ENCODE measurements at regions not wholly inside any gene's neighbourhood (a gene's known extent, or its start where the extent isn't known, plus 50 kb on each side); places are given as distances from the start of the nearest gene placed in this dataset.

DNA sequence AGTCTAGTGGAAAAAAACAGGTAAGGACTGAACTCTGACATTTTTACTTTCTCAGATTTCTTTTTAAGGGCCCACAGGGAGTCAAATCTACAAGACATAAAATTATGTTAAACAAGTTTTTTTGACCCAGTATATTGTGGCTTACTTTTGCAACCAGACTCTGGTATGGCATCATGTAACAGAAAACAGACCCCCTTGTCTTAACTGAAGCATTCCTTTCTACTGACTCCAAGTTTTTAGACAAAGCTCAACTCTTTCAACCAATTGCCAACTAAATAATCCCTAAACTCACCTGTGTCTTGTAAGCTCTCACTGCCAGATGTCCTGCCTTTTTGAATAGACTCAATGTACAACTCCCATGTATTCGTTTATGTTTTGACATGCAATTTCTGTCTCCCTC, 64.3 kb downstream of the FASLG start:
- Histone ChIP-seq H4K20me1 (ENCODE audit: low read depth) (no peaks in the 10 kb centered on the region), H3K79me2 (ENCODE audit: low read depth) (no peaks in the 10 kb centered on the region), H3F3A (ENCODE audit: low read depth) (peaks cover 9% of the 10 kb centered on the region), H3K4me2 (no peak overlapping the region), H3K9ac (no peak overlapping the region), H3K36me3 (no peaks in the 10 kb centered on the region), H3K9me3 (ENCODE audit: low read depth) (no peaks in the 10 kb centered on the region), H3K27ac (no peak overlapping the region), H3K4me3 (no peak overlapping the region), H2AFZ (replicated peaks) (no peak overlapping the region), H3K27me3 (no peaks in the 10 kb centered on the region), H3K4me1 (peaks cover 12% of the 10 kb centered on the region)
- Mint-ChIP-seq H3K4me3 (no peak overlapping the region), H3K9me3 (peaks cover 5% of the 10 kb centered on the region), H3K4me1 (peaks cover 5% of the 10 kb centered on the region), H3K36me3 (no peaks in the 10 kb centered on the region), H3K27me3 (ENCODE audit: insufficient read depth, low read depth) (no peaks in the 10 kb centered on the region), H3K27ac (no peak overlapping the region)
- no peak for DNase-seq (ENCODE audit: low spot score)
- TF ChIP-seq, protein P1, sequence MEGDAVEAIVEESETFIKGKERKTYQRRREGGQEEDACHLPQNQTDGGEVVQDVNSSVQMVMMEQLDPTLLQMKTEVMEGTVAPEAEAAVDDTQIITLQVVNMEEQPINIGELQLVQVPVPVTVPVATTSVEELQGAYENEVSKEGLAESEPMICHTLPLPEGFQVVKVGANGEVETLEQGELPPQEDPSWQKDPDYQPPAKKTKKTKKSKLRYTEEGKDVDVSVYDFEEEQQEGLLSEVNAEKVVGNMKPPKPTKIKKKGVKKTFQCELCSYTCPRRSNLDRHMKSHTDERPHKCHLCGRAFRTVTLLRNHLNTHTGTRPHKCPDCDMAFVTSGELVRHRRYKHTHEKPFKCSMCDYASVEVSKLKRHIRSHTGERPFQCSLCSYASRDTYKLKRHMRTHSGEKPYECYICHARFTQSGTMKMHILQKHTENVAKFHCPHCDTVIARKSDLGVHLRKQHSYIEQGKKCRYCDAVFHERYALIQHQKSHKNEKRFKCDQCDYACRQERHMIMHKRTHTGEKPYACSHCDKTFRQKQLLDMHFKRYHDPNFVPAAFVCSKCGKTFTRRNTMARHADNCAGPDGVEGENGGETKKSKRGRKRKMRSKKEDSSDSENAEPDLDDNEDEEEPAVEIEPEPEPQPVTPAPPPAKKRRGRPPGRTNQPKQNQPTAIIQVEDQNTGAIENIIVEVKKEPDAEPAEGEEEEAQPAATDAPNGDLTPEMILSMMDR (IDR thresholded peaks at IDR 0.05): no peak
- TF ChIP-seq EZH2phosphoT487 (IDR thresholded peaks at IDR 0.05): no peak
- no peak for TF ChIP-seq EZH2 (IDR thresholded peaks at IDR 0.05)

DNA sequence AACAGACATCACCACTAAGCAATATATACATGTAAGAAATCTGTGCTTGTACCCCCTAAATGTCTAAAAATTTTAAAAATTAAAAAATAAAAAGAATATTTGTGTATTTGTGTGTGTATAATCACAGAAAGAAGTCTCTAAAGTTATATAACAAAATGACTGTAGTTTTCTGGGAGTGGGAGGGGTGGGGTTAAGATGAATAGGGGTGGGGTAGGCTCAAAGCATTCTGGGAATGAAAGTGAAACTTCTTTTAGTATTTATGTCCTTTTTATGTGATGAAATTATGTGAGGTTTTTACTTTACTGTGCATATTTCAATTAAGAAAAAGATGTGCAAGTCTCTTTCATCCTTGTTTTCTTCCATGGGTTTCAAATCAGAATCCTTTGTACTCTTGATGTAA, 65.3 kb downstream of the FASLG start:
- no peaks in the 10 kb centered on the region for H3K27me3 Mint-ChIP-seq (ENCODE audit: insufficient read depth, low read depth)
- Histone ChIP-seq H3K4me3 (no peak overlapping the region), H3K27me3 (no peaks in the 10 kb centered on the region), H3K27ac (no peak overlapping the region), H3K4me2 (no peak overlapping the region), H3K4me1 (peaks cover 12% of the 10 kb centered on the region), H3K79me2 (ENCODE audit: low read depth) (no peaks in the 10 kb centered on the region), H4K20me1 (ENCODE audit: low read depth) (no peaks in the 10 kb centered on the region), H3K9me3 (ENCODE audit: low read depth) (peaks cover 8% of the 10 kb centered on the region), H3F3A (ENCODE audit: low read depth) (peaks cover 9% of the 10 kb centered on the region), H3K9ac (no peak overlapping the region), H2AFZ (replicated peaks) (no peak overlapping the region), H3K36me3 (no peaks in the 10 kb centered on the region)
- no peak overlapping the region for H3K4me3 Mint-ChIP-seq
- H3K4me1 Mint-ChIP-seq: peaks cover 5% of the 10 kb centered on the region
- no peak for DNase-seq (ENCODE audit: low spot score)
- peaks cover 9% of the 10 kb centered on the region for H3K9me3 Mint-ChIP-seq
- H3K36me3 Mint-ChIP-seq: no peaks in the 10 kb centered on the region
- TF ChIP-seq, protein P1 (IDR thresholded peaks at IDR 0.05): no peak
- TF ChIP-seq EZH2 (IDR thresholded peaks at IDR 0.05) (no peak), EZH2phosphoT487 (IDR thresholded peaks at IDR 0.05) (no peak)
- H3K27ac Mint-ChIP-seq: no peak overlapping the region

DNA sequence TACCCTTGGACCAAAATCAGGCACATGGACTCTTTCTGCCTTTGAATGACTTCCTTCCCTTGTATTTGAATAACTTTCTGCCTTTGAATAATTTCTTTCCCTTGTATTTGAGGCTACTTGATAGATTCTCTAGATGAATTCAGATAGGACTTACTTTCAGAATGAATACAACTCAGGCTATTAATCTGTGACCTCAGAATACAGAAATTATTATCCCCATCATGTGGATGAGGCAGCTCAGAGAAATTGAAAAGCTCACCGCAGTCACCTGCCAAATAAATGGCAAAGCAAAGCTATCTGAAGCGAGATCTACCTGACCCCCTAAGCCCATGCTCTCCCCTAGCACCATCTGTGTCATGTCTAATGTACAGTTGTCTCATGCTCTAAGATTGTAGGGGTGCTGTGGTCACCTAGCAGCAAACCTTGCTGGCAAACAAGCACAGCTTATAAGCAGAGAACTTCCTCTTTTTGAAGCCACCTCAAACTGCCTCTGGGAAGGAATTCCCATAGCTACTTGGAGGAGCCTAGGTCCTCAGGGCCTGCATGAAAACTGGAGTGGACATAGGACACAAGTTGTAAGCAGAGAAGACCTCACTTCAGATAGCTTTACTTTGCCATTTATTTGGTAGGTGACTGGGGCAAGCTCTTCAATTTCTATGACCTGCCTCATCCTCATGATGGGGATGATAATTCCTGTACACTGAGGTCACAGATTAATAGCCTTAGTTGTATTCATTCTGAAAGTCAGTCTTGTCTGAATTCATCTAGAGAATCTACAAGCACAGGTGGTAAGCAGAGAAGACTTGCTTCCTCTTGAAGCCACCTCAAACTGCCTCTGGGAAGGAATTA, 66.1 kb downstream of the FASLG start:
- TF ChIP-seq, protein P1 (IDR thresholded peaks at IDR 0.05): no peak
- TF ChIP-seq EZH2phosphoT487 (IDR thresholded peaks at IDR 0.05): no peak
- no peak for TF ChIP-seq EZH2 (IDR thresholded peaks at IDR 0.05)
- H3K9me3 ChIP-seq (ENCODE audit: low read depth): peaks cover 10% of the 10 kb centered on the region
- H3K4me1 ChIP-seq: peaks cover 8% of the 10 kb centered on the region
- H3K36me3 ChIP-seq: no peaks in the 10 kb centered on the region
- H3K27me3 Mint-ChIP-seq (ENCODE audit: insufficient read depth, low read depth): no peaks in the 10 kb centered on the region
- H3K27ac Mint-ChIP-seq: no peak overlapping the region
- no peak overlapping the region for H3K27ac ChIP-seq
- no peaks in the 10 kb centered on the region for H3K79me2 ChIP-seq (ENCODE audit: low read depth)
- DNase-seq (ENCODE audit: low spot score): no peak
- peaks cover under 1% of the 10 kb centered on the region for H3K4me1 Mint-ChIP-seq
- no peaks in the 10 kb centered on the region for H3K27me3 ChIP-seq
- H3K36me3 Mint-ChIP-seq: no peaks in the 10 kb centered on the region
- H3K9ac ChIP-seq: no peak overlapping the region
- no peak overlapping the region for H3K4me2 ChIP-seq
- no peaks in the 10 kb centered on the region for H4K20me1 ChIP-seq (ENCODE audit: low read depth)
- no peak overlapping the region for H3K4me3 ChIP-seq
- H3K9me3 Mint-ChIP-seq: peaks cover 9% of the 10 kb centered on the region
- no peak overlapping the region for H2AFZ ChIP-seq (replicated peaks)
- peaks cover 5% of the 10 kb centered on the region for H3F3A ChIP-seq (ENCODE audit: low read depth)
- H3K4me3 Mint-ChIP-seq: no peak overlapping the region
